Neural crest cell (in vitro differentiated cells): ENCODE measurements at regions not wholly inside any gene's neighbourhood (a gene's known extent, or its start where the extent isn't known, plus 50 kb on each side); places are given as distances from the start of the nearest gene placed in this dataset.

Source experiments
- DNase-seq: peaks from one replicate; pipeline ENCODE4 v3.0.0; 2021; ENCODE audit warnings: low read depth, mixed read lengths, low spot score
- H3K27ac Mint-ChIP-seq: one replicate; pipeline ENCODE4 v1.8.0; 2021; ENCODE audit warnings: mild to moderate bottlenecking, mixed read lengths; ENCODE audit not compliant: unreplicated experiment
- H3K27me3 Mint-ChIP-seq: 2 replicates; pipeline ENCODE4 v1.8.0; 2021; ENCODE audit warnings: low read depth, mild to moderate bottlenecking, mixed read lengths
- H3K36me3 Mint-ChIP-seq: 2 replicates; pipeline ENCODE4 v1.8.0; 2021; ENCODE audit warnings: low read depth, mild to moderate bottlenecking, mixed read lengths
- H3K4me1 Mint-ChIP-seq: 2 replicates; pipeline ENCODE4 v1.8.0; 2021; ENCODE audit warnings: mixed read lengths
- H3K4me3 Mint-ChIP-seq: one replicate; pipeline ENCODE4 v1.8.0; 2021; ENCODE audit warnings: mild to moderate bottlenecking, mixed read lengths
- H3K9me3 Mint-ChIP-seq: 2 replicates; pipeline ENCODE4 v1.8.0; 2021; ENCODE audit warnings: mixed read lengths
- CTCF ChIP-seq: fragments of 200-600 bp; sonication (generic); conservative IDR thresholded peaks from 2 replicates; pipeline ENCODE4 v1.5.0; 2021; ENCODE audit warnings: antibody characterized with exemption, mild to moderate bottlenecking

GRCh38 chr1:222441066-222441465 lies 106.8 kb downstream of the HHIPL2 start:
- Mint-ChIP-seq H3K4me1 (no peaks in the 10 kb centered on the region), H3K36me3 (no peaks in the 10 kb centered on the region), H3K27ac (no peak overlapping the region), H3K27me3 (no peaks in the 10 kb centered on the region), H3K4me3 (no peak overlapping the region), H3K9me3 (no peaks in the 10 kb centered on the region)
- no peak for TF ChIP-seq CTCF
- no peak for DNase-seq

- Mint-ChIP-seq H3K36me3 (no peaks in the 10 kb centered on the region), H3K27ac (no peak overlapping the region), H3K4me1 (no peaks in the 10 kb centered on the region), H3K9me3 (peaks cover 3% of the 10 kb centered on the region), H3K4me3 (no peak overlapping the region), H3K27me3 (peaks cover 3% of the 10 kb centered on the region)
- no peak for DNase-seq
- no peak for TF ChIP-seq CTCF
These were observed 123.1 kb downstream of the HHIPL2 start for GRCh38 chr1:222424826-222425225.

- H3K9me3 Mint-ChIP-seq: no peaks in the 10 kb centered on the region
- no peak for DNase-seq
- H3K4me1 Mint-ChIP-seq: no peaks in the 10 kb centered on the region
- no peak for TF ChIP-seq CTCF
- H3K36me3 Mint-ChIP-seq: no peaks in the 10 kb centered on the region
- no peak overlapping the region for H3K4me3 Mint-ChIP-seq
- no peaks in the 10 kb centered on the region for H3K27me3 Mint-ChIP-seq
- H3K27ac Mint-ChIP-seq: no peak overlapping the region
These were observed 126.5 kb downstream of the HHIPL2 start for GRCh38 chr1:222421380-222421779.

GRCh38 chr1:222420633-222421032 lies 127.3 kb downstream of the HHIPL2 start:
- Mint-ChIP-seq H3K27me3 (no peaks in the 10 kb centered on the region), H3K4me3 (no peak overlapping the region), H3K9me3 (no peaks in the 10 kb centered on the region), H3K4me1 (no peaks in the 10 kb centered on the region), H3K36me3 (no peaks in the 10 kb centered on the region), H3K27ac (no peak overlapping the region)
- no peak for DNase-seq
- no peak for TF ChIP-seq CTCF

- no peak for DNase-seq
- H3K27ac Mint-ChIP-seq: no peak overlapping the region
- H3K36me3 Mint-ChIP-seq: no peaks in the 10 kb centered on the region
- no peaks in the 10 kb centered on the region for H3K27me3 Mint-ChIP-seq
- no peak overlapping the region for H3K4me3 Mint-ChIP-seq
- H3K9me3 Mint-ChIP-seq: no peaks in the 10 kb centered on the region
- no peak for TF ChIP-seq CTCF
- H3K4me1 Mint-ChIP-seq: no peaks in the 10 kb centered on the region
These were observed 129.2 kb downstream of the HHIPL2 start for GRCh38 chr1:222418654-222419053.

- Mint-ChIP-seq H3K4me1 (no peaks in the 10 kb centered on the region), H3K27me3 (no peaks in the 10 kb centered on the region), H3K27ac (no peak overlapping the region), H3K36me3 (no peaks in the 10 kb centered on the region), H3K4me3 (no peak overlapping the region), H3K9me3 (no peaks in the 10 kb centered on the region)
- DNase-seq: no peak
- TF ChIP-seq CTCF: no peak
These were observed 130.6 kb downstream of the HHIPL2 start for GRCh38 chr1:222417264-222417663.
